GM19099 (cell line): ENCODE measurements at regions not wholly inside any gene's neighbourhood (a gene's known extent, or its start where the extent isn't known, plus 50 kb on each side); places are given as distances from the start of the nearest gene placed in this dataset.

Source experiments
- POLR2A ChIP-seq: IDR thresholded peaks from 3 replicates; pipeline ENCODE4 v1.6.1; 2011; ENCODE audit warnings: low read depth; ENCODE audit not compliant: insufficient read length; ENCODE audit errors: extremely low read depth

DNA sequence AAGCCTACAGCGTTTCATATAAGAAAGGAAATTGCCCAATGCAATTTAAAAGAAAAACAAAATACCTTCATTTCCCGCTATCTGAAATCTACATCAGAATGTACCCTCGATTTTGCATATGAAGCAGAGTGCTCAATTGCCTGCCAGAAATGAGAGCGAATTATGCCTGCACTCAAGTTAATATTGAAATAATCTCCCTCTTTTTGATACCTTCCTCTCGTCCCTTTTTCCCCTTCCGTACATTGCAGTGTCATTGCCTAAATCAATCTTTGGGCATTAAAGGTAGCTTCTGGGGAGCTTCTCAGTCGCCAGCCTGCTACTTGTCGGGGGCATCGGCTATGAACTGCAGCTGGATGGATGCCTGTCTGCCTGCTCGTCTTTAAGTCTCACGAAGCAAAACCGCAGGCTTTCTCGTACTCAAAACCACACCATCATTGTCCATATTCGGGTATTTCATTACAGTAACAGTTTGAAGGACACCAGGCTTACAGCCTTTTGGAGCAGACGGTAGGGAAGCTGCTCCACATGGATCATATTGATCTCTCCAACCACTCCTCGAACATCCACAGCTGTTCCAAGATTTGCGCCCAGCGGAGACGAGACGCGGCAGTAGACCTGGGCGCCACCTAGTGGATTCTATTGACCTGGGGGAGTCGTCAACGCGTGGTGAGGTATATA lies 64.0 kb upstream of the HNRNPA3 start:
- TF ChIP-seq POLR2A = no peak

DNA sequence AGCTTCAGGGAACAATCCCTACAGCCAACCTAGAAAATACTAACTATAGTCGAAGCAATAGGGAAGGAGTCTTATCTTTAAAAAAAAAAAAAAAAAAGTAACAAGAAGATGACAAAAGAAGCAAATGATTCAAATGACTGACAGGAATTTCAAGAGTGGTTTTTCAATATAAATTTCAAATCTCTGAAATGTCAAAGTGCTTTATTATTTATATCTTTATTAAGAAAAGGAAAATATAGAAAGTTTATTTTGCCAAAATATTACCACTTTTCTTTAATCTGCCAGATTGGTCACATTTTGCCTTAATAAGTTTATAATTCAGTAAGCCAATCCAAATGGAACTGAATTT lies 63.5 kb upstream of the HNRNPA3 start:
- no peak for TF ChIP-seq POLR2A

DNA sequence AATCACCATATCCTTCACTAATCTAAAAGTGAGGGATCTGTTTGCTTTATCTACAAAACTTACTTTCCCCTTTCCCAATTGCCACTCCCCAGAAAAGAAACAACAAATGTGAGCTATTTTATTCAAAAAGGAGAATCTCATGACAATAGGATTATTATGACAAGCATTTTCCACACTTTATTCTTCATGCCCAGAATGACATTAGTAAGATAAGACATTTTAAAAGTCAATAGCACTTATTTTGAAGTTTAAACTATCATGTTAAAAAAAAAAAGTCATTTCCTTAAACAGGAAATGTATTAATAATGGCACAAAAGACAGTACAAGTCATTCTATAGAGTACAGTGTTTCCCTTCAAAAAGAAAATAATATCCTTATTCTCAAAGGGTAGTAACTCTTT lies 58.8 kb upstream of the HNRNPA3 start:
- TF ChIP-seq POLR2A = no peak

DNA sequence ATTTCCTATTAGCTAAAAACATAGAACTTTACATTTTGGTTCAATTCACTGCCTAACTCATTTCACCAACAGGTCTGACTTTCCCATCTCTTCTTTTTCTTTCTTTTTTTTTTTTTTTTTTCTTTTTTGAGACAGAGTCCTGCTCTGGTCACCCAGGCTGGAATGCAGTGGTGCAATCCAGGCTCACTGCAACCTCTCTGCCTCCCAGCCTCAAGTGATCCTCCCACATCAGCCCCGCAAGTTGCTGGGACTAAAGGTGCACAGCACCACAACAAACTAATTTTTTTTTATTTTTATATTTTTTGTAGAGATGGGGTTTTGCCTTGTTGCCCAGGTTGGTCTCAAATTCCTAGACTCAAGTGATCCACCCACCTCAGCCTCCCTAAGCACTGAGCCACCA lies 57.8 kb upstream of the HNRNPA3 start:
- no peak for TF ChIP-seq POLR2A

DNA sequence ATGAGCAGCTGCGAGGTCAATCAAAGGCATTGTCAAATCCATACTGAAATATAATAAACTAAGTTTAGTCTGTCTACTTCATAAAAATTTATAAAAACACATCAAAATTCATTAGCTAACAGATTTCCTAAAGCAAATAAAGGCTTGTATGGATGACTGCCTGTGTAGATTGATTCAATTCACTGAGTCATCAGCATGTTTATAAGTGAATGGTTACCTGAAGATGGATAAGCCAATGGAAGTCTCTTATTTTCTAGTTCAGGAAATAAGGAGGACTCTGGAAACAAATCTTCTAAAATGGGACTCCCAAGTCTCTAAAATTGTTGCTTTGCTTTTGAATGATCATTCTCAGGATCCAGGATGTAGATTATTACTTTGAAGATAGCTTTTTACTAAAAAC lies 57.0 kb upstream of the HNRNPA3 start:
- no peak for TF ChIP-seq POLR2A

DNA sequence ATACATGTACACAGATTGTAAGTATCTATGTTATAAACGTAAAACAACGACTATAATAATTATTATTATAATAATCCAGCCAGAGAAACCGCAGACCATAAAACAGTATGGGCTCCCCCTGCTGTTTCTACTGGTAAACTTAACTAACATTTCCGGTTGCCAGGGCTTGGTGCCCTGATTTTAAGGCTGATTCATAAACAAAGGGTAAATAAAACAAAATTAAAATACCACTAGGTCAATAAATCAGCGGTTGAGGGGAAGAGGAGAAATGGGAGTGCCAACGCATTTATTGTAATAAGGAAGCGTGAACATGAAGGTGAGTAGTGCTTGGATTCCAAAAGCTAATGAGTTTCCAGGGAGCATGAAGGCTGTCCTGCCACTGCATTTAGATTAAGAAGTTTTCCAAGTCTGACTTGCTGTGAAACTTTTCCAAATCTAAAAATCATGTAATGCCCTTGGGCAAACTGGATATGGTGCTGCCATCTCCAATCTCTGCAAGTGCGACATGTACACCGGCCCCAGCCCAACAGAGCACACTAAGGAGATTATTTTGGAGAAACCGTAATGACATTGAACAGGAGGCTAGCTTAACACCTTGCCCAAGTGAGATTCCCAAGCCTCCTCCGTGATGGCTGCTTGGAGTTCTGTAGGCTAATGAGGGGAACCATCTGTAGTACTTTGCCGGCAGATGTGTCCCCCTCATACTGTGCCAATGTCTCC lies 50.7 kb upstream of the HNRNPA3 start:
- TF ChIP-seq POLR2A = no peak
